Hippocampal formation (tissue), 2 donors: ENCODE measurements at regions not wholly inside any gene's neighbourhood (a gene's known extent, or its start where the extent isn't known, plus 50 kb on each side); places are given as distances from the start of the nearest gene placed in this dataset.
"Not testable (repeated sequence)": the region's sequence is repeated elsewhere in the genome, so short reads cannot be mapped to it uniquely, and the experiment has no call there.

Source experiments
- DNase-seq, 2 donors: peaks; one replicate each; lab custom pipeline; 2025; lab: John Stamatoyannopoulos, UW

DNA sequence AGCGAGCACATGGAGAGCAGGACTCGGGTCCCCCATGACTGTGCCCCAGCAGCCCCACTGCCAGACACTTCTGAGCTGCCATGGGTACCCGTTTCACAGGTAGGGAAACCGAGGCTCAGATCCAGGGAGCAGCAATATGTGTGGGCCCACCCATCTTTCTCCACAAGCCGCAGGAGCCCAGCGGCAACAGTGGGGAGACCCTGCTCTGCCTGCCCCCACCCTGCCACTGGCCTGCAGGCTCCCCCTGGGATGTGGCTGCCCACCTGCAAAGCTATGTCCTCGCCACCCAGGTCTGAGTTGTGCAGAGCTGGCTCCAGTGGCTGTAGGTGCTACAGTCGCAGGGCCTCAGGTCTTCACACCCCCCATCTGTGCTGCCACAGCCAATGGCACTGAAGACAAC lies 50.6 kb upstream of the C1QTNF9B start:
- DNase-seq = no peak

GRCh38 chr13:23949200-23949599 lies 51.9 kb upstream of the C1QTNF9B start:
- no peak for DNase-seq

GRCh38 chr13:23949736-23950135 lies 52.4 kb upstream of the C1QTNF9B start:
- no peak for DNase-seq

DNA sequence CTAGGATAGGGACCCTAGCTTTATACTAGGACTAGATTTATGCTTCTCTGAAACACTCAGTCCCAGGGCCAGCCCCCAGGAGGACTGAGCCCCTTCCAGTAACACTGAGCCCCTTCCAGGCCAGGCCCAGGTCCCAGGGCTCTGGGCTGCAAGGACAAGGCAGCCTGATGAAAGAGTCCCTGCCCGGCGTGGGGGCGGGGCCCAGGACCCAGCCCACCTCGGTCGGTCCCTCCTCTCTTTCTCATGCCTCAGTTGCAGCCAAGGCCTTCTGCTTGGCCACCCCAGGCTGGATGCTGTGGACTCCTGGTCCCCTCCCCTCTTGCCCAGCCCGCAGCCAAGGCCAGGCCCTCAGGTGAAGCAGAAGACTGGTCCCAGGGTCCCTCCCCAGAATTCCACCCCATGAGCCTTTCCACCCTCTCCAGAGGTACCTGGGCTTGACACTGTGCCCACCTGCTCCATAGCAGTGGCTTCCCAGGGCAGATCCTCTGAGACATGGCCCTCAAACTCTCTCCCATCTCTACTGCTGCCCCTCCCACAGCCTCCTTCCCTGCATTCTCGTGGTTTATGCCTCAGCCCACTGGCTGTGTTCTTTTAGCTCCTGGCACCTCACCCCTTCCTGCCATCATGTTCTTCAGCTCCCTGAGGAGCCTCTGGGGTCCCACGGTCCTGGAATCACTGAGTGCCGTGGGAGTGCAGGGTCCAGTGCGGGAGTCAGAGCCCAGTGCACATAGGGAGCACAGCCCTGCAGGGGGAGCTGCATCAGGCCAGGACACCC lies 53.6 kb upstream of the C1QTNF9B start:
- no peak for DNase-seq

DNA sequence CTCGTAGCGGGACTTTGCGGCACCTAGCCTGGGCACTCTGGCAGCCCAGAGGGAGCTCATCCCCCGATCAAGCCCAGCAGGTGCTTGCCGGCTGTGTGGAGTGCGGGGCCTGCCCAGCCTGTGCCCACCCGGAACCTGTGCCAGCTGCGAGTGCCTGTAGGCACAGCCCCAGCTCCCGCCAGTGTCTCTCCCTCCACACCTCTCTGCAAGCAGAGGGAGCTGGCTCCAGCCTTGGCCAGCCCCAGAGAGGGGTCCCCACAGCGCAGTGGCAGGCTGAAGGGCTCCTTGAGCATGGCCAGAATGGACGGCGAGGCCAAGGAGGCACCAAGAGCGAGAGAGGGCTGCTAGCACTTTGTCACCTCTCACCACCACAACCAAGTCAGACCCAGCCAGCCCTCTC lies 55.5 kb upstream of the C1QTNF9B start:
- DNase-seq = no peak

GRCh38 chr13:23953860-23954512 lies 56.7 kb upstream of the C1QTNF9B start:
- DNase-seq = no peak

GRCh38 chr13:23955064-23955463 lies 57.8 kb upstream of the C1QTNF9B start:
- no peak for DNase-seq

- DNase-seq = no peak
Measured at GRCh38 chr13:23956106-23956505, 58.8 kb upstream of the C1QTNF9B start.

DNA sequence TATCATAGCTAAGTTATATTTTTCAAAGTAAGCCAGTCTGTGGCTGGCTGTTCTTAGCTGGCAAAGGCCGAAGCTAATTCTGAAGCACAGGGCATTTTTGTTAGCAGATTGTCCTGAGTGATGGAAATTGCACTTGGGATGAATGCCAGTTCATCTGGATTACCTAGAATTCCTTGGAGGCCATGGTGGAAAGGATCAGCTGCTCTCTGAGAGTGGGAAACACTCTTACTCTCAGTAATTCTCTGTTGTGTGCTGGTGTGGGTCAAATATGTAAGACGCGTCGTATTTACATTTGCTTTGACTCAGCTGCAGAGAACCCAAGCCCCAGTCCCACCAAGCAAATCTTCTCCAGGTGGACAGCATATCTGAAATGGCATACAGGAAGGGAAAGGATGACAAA lies 60.7 kb upstream of the C1QTNF9B start:
- no peak for DNase-seq

DNA sequence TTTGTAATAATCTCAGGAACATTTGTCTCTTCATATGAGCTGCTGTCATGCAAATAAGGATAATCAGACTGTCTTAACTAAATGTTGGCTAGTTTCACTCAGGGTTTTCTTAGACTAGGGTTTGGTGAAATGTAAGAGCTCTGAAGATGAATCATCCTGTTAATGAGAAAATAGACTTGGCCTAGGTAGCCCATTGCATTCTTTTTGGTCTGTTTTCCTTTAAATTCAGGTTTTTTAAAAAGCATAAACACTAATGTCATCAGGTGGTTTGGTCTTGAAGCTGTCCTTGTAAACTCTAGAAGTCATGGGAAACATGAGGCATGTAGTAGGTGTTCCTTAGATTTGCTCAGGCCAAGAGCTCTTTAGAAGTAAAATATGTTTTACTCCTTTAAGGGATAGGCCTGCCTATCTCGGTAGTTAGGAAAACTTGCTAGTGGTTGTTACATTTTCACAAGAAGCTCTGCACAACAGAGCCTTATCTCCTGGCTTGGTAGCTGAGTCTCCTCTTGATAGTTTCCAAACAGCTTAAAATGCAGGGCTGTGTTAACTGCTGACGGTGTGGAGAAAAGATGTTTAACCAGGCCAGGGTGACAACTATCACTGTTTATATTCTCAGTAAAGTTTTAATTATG lies 62.0 kb upstream of the C1QTNF9B start:
- no peak for DNase-seq

DNA sequence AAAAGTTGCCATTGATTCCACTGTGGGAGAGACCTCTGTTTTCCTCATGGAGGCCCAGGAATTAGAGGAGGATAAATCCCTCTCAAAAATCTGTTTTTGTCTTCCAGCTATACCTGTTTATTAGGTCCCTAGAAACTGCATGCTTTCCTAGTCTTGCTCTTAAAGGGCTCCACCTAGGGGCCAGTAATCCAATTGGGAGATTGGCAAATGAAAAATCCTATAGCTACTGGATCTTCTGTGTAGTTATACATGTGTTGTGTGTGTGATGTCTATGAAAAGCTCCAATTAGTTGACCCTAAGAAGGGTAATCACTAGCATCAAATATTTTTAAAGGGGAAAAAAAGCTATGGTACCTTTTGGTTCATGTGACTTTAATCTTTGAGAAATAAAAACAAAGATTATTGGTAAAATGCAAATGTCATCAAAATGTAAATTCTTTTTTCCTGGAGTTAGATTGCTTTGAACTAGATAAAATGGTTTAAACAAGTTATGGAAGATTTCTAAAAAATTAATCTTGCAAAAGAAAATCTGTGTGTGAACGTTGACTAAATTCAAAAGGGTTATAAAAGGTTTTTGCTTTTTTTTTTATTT lies 63.4 kb upstream of the C1QTNF9B start:
- DNase-seq = peak in 1 of 2 donors; percentile 72

- DNase-seq = no peak
Measured at GRCh38 chr13:23963184-23963931, 66.1 kb upstream of the C1QTNF9B start.

DNA sequence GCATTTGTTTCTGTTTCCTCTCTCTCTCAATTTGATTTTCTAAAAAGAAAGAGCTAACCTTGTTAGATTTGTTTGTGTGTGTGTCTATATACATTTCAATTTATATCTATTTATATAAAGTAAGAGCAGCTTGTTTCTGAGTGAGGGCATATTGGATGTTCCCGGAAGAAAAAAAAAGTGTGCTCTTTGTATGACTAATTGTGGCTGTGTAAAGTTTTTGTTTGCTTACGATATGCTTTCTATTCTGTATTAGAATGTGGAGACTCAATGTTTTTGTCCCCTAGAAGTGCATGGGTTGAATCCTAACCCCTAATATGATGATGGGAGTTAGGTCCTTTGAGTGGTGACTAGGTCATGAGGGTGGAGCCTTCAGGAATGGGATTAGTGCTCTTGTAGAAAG lies 66.6 kb upstream of the C1QTNF9B start:
- no peak for DNase-seq

GRCh38 chr13:23965346-23965745 lies 68.0 kb upstream of the C1QTNF9B start:
- no peak for DNase-seq

DNA sequence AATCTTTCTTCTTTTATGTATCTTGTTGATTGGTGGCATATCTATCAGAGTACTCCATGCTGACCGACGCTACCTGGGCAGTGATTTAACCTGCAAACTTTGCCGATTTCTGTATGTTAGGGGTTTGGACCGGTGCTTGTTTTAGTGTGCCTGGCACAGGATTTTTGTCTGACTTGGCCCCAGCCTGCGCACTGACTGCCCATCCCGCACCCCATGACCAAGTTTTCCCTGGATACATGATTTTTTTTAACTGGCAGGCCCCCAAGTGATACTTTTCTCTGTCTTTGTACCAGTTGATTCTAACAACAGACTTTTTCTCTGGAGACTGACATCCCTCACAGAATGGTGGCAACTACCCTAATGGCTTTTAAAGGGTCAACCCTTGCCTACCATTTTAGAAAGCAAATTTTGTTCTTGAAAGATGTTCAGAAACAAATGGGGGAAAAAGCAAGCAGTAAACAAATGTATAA lies 69.0 kb upstream of the C1QTNF9B start:
- DNase-seq = no peak

GRCh38 chr13:23966691-23967615 lies 69.7 kb upstream of the C1QTNF9B start:
- DNase-seq = no peak

DNA sequence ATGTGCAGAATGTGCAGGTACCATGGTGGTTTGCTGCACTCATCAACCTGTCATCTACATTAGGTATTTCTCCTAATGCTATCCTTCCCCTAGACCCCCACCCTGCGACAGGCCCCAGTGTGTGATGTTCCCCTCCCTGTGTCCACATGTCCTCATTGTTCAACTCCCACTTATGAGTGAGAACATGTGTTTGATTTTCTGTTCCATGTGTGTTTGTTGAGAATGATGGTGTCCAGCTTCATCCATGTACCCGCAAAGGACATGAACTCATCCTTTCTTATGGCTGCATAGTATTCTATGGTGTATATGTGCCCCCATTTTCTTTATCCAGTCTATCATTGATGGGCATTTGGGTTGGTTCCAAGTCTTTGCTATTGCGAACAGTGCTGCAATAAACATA lies 70.5 kb upstream of the C1QTNF9B start:
- DNase-seq = not testable (repeated sequence)

GRCh38 chr13:23969647-23970046 lies 72.3 kb upstream of the C1QTNF9B start:
- no peak for DNase-seq

DNA sequence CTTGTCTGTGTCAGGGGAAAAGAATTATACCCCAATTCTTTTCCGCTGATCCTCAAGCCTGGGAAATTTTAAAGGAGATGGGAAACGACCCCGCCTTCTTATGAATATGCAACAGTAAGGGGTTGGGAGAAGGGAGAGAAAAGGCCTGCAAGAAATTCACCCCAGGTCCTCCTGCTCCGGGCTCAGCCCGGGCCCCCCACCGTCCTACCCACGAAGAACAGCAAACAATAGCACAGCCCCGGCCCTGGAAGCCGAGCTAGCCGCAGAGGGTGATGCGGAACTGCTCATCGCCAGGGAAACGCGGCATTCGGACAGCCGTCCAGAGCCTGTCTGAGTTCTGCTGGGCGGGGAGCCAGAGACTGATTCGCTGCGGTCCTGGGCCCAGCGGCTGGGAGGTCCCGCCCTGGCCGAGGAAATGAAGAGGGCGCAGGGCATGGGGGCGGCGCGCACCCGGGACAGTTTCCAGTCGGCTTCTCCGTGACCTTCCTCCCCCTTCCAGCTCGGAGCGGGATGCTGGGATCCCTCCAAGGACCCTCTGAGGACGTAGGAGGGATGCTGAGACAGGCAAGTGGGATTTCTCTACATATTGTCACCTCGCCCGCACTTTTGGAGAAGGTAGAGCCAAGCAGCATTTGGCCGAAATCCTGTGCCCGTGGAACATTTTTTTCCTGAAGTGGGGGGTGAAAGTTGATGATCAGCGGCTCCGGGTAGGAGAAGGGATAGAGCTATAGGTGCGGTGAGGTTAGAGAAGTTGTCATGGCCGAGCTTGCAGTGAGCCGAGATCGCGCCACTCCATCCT lies 82.3 kb upstream of the C1QTNF9B start:
- DNase-seq = peak; percentile 65 to 81

GRCh38 chr13:23980160-23980551 lies 82.9 kb upstream of the C1QTNF9B start:
- peak; percentile 60 to 84 for DNase-seq
